ENCODE measurements at regions not wholly inside any gene's neighbourhood (a gene's known extent, or its start where the extent isn't known, plus 50 kb on each side); places are given as distances from the start of the nearest gene placed in this dataset.

DNA sequence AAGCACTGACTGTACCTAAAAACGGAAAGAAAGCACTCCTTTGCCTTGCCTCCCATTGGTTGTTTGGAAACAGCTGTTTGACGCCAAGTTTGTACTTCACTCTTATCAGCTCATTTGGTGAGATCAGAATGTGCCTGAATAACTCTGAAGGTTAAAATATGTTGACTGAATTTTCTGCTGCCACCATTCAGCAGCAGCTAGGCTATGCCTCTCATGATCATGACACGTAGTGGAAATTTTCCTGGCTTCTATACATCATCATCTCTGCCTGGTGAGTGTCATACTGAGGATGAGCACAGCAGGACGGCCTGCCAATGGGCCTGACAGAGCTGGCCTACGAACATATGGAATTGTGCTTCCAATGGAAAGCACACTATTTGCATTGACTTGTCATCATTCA is 704.9 kb upstream of the CITED2 start:
- Histone ChIP-seq H3K4me3 (ENCODE audit: low read length) (no peak overlapping the region), H3K27me3 (ENCODE audit: control insufficient read depth, insufficient read depth, low read length) (no peaks in the 10 kb centered on the region), H3K4me2 (ENCODE audit: low read length) (no peak overlapping the region), H3K9me3 (replicated peaks; ENCODE audit: low read length) (no peaks in the 10 kb centered on the region), H3K9ac (ENCODE audit: low read depth, low read length) (peak overlapping the region; percentile 33), H3K4me1 (ENCODE audit: control insufficient read depth, insufficient read depth, low read length) (peaks cover 34% of the 10 kb centered on the region), H3K36me3 (ENCODE audit: insufficient read depth, low read length) (no peaks in the 10 kb centered on the region)

DNA sequence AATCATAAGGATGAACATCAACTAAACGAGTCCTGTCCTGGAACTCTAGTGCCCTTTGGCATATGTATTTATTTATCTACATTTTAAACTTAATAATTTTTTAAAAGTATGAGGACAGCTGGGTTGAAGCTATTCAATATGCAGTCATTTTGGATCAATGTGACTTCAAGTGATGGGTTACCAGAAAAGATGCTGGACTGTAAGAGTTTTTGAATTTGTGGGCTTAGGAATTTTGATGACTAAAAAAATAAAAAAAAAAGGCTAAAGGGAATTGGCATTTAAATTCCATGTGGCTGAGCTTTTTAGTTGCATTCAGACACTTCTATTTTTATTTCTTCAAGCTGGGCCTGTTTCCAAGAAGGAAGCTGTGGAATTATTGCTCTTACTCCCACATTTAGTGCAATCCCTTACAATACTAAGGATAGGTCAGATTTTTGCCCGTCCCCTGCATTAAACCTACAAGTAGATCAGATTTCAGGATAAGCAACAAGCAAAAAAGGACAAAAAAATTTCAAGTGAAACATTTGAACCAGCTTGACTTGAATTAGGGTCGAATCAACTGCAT is 704.2 kb upstream of the CITED2 start:
- peak overlapping the region; percentile 35 for H3K9ac ChIP-seq (ENCODE audit: low read depth, low read length)
- H3K4me3 ChIP-seq (ENCODE audit: low read length) = no peak overlapping the region
- peak overlapping the region; percentile 1 for H3K4me2 ChIP-seq (ENCODE audit: low read length)
- no peaks in the 10 kb centered on the region for H3K9me3 ChIP-seq (replicated peaks; ENCODE audit: low read length)
- no peaks in the 10 kb centered on the region for H3K27me3 ChIP-seq (ENCODE audit: control insufficient read depth, insufficient read depth, low read length)
- no peaks in the 10 kb centered on the region for H3K36me3 ChIP-seq (ENCODE audit: insufficient read depth, low read length)
- peaks cover 36% of the 10 kb centered on the region for H3K4me1 ChIP-seq (ENCODE audit: control insufficient read depth, insufficient read depth, low read length)

GRCh38 chr6:140077827-140078560 is 703.5 kb upstream of the CITED2 start:
- H3K27me3 ChIP-seq (ENCODE audit: control insufficient read depth, insufficient read depth, low read length) = no peaks in the 10 kb centered on the region
- H3K4me2 ChIP-seq (ENCODE audit: low read length) = no peak overlapping the region
- no peaks in the 10 kb centered on the region for H3K36me3 ChIP-seq (ENCODE audit: insufficient read depth, low read length)
- peaks cover 37% of the 10 kb centered on the region for H3K4me1 ChIP-seq (ENCODE audit: control insufficient read depth, insufficient read depth, low read length)
- no peak overlapping the region for H3K4me3 ChIP-seq (ENCODE audit: low read length)
- no peaks in the 10 kb centered on the region for H3K9me3 ChIP-seq (replicated peaks; ENCODE audit: low read length)
- H3K9ac ChIP-seq (ENCODE audit: low read depth, low read length) = peak overlapping the region; percentile 35

DNA sequence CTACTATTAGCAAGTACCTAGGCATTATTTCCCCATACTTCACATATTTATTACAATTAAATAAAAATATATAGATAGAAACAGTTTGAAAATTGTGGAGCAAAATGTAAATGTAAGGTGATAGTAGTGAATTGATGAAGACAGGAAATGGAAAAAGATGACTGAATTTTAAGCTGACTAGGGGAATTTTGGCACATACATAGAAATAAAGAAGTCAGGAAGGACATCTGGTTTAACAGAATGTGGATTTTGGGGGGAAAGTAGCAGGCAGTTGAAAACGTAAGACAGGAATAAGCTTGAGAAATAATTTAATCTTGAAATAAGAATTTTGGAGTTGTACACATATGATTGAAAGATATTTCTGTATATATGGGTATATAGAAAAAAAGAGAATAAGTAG is 701.7 kb upstream of the CITED2 start:
- H3K36me3 ChIP-seq (ENCODE audit: insufficient read depth, low read length) = no peaks in the 10 kb centered on the region
- no peak overlapping the region for H3K4me2 ChIP-seq (ENCODE audit: low read length)
- H3K9me3 ChIP-seq (replicated peaks; ENCODE audit: low read length) = no peaks in the 10 kb centered on the region
- H3K4me1 ChIP-seq (ENCODE audit: control insufficient read depth, insufficient read depth, low read length) = peaks cover 49% of the 10 kb centered on the region
- H3K9ac ChIP-seq (ENCODE audit: low read depth, low read length) = no peak overlapping the region
- H3K4me3 ChIP-seq (ENCODE audit: low read length) = no peak overlapping the region
- H3K27me3 ChIP-seq (ENCODE audit: control insufficient read depth, insufficient read depth, low read length) = no peaks in the 10 kb centered on the region

- H3K4me3 ChIP-seq (ENCODE audit: low read length) = no peak overlapping the region
- no peaks in the 10 kb centered on the region for H3K27me3 ChIP-seq (ENCODE audit: control insufficient read depth, insufficient read depth, low read length)
- peak overlapping the region; percentile 80 for H3K9ac ChIP-seq (ENCODE audit: low read depth, low read length)
- no peak overlapping the region for H3K4me2 ChIP-seq (ENCODE audit: low read length)
- H3K4me1 ChIP-seq (ENCODE audit: control insufficient read depth, insufficient read depth, low read length) = peaks cover 48% of the 10 kb centered on the region
- no peaks in the 10 kb centered on the region for H3K9me3 ChIP-seq (replicated peaks; ENCODE audit: low read length)
- H3K36me3 ChIP-seq (ENCODE audit: insufficient read depth, low read length) = no peaks in the 10 kb centered on the region
Measured at GRCh38 chr6:140073456-140073855, 699.0 kb upstream of the CITED2 start.

DNA sequence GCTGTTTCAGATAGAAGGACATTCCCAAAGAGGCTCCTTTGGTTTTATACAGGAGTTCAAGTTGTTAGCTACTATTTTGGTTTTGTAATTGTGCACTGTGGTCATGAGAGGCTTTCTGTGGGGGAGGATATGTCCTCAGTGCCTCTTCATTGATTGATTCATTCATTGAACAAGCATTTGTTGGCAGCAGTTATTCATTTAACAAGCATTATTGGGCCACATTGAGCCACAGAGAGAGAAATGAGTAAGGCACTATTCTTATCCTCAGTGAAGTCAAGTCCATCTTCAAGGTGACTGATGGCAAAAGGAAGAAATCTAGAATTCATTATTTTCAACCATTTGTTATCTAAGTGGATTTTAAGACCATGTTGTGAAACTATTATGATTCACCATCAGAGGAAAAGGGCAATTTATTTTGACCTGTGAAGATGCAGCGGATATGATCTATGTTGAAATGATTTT is 697.2 kb upstream of the CITED2 start:
- H3K4me2 ChIP-seq (ENCODE audit: low read length) = peak overlapping the region; percentile 24
- H3K4me1 ChIP-seq (ENCODE audit: control insufficient read depth, insufficient read depth, low read length) = peaks cover 39% of the 10 kb centered on the region
- H3K4me3 ChIP-seq (ENCODE audit: low read length) = no peak overlapping the region

GRCh38 chr6:140070846-140071473 is 696.5 kb upstream of the CITED2 start:
- peak overlapping the region; percentile 24 for H3K4me2 ChIP-seq (ENCODE audit: low read length)
- H3K36me3 ChIP-seq (ENCODE audit: insufficient read depth, low read length) = no peaks in the 10 kb centered on the region

More for the DNA sequence above, 697.2 kb upstream of the CITED2 start:
- no peaks in the 10 kb centered on the region for H3K27me3 ChIP-seq (ENCODE audit: control insufficient read depth, insufficient read depth, low read length)
- H3K9ac ChIP-seq (ENCODE audit: low read depth, low read length) = peak overlapping the region; percentile 80
- H3K9me3 ChIP-seq (replicated peaks; ENCODE audit: low read length) = no peaks in the 10 kb centered on the region
- H3K36me3 ChIP-seq (ENCODE audit: insufficient read depth, low read length) = no peaks in the 10 kb centered on the region

GRCh38 chr6:140069576-140069975 is 695.1 kb upstream of the CITED2 start:
- Histone ChIP-seq H3K9me3 (replicated peaks; ENCODE audit: low read length) (no peaks in the 10 kb centered on the region), H3K4me1 (ENCODE audit: control insufficient read depth, insufficient read depth, low read length) (peaks cover 39% of the 10 kb centered on the region), H3K27me3 (ENCODE audit: control insufficient read depth, insufficient read depth, low read length) (no peaks in the 10 kb centered on the region), H3K36me3 (ENCODE audit: insufficient read depth, low read length) (no peaks in the 10 kb centered on the region), H3K9ac (ENCODE audit: low read depth, low read length) (peak overlapping the region; percentile 9), H3K4me3 (ENCODE audit: low read length) (no peak overlapping the region), H3K4me2 (ENCODE audit: low read length) (no peak overlapping the region)

More at GRCh38 chr6:140070846-140071473, 696.5 kb upstream of the CITED2 start:
- H3K4me1 ChIP-seq (ENCODE audit: control insufficient read depth, insufficient read depth, low read length) = peaks cover 39% of the 10 kb centered on the region
- H3K9me3 ChIP-seq (replicated peaks; ENCODE audit: low read length) = no peaks in the 10 kb centered on the region
- H3K4me3 ChIP-seq (ENCODE audit: low read length) = no peak overlapping the region
- H3K27me3 ChIP-seq (ENCODE audit: control insufficient read depth, insufficient read depth, low read length) = no peaks in the 10 kb centered on the region
- H3K9ac ChIP-seq (ENCODE audit: low read depth, low read length) = peak overlapping the region; percentile 61

- no peaks in the 10 kb centered on the region for H3K27me3 ChIP-seq (ENCODE audit: control insufficient read depth, insufficient read depth, low read length)
- H3K9ac ChIP-seq (ENCODE audit: low read depth, low read length) = no peak overlapping the region
- H3K4me3 ChIP-seq (ENCODE audit: low read length) = no peak overlapping the region
- no peak overlapping the region for H3K4me2 ChIP-seq (ENCODE audit: low read length)
- H3K9me3 ChIP-seq (replicated peaks; ENCODE audit: low read length) = no peaks in the 10 kb centered on the region
- H3K4me1 ChIP-seq (ENCODE audit: control insufficient read depth, insufficient read depth, low read length) = peaks cover 39% of the 10 kb centered on the region
- no peaks in the 10 kb centered on the region for H3K36me3 ChIP-seq (ENCODE audit: insufficient read depth, low read length)
Measured at GRCh38 chr6:140068801-140069200, 694.4 kb upstream of the CITED2 start.

DNA sequence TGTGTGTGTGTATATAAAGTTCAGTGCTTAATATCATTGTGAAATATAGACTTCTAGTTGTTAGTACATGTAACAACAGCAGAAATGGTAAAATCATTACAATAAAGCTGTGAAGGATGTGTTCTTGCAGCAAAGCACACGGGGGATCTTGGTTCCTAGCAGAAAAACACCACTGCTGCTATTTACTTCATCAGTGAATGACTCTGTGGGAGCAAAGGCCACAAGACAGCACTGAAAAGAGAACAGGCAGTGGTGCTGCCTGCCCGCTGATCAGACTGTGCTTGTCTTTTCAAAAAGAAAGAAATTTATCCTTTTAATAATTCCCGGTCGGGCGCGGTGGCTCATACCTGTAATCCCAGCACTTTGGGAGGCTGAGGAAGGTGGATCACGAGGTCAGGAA is 689.9 kb upstream of the CITED2 start:
- no peaks in the 10 kb centered on the region for H3K36me3 ChIP-seq (ENCODE audit: insufficient read depth, low read length)
- peaks cover 40% of the 10 kb centered on the region for H3K4me1 ChIP-seq (ENCODE audit: control insufficient read depth, insufficient read depth, low read length)
- H3K9ac ChIP-seq (ENCODE audit: low read depth, low read length) = no peak overlapping the region
- no peak overlapping the region for H3K4me2 ChIP-seq (ENCODE audit: low read length)
- H3K9me3 ChIP-seq (replicated peaks; ENCODE audit: low read length) = no peaks in the 10 kb centered on the region
- no peaks in the 10 kb centered on the region for H3K27me3 ChIP-seq (ENCODE audit: control insufficient read depth, insufficient read depth, low read length)
- no peak overlapping the region for H3K4me3 ChIP-seq (ENCODE audit: low read length)

- Histone ChIP-seq H3K4me1 (ENCODE audit: control insufficient read depth, insufficient read depth, low read length) (peaks cover 40% of the 10 kb centered on the region), H3K9me3 (replicated peaks; ENCODE audit: low read length) (no peaks in the 10 kb centered on the region), H3K4me3 (ENCODE audit: low read length) (no peak overlapping the region), H3K27me3 (ENCODE audit: control insufficient read depth, insufficient read depth, low read length) (no peaks in the 10 kb centered on the region), H3K9ac (ENCODE audit: low read depth, low read length) (peak overlapping the region; percentile 81), H3K4me2 (ENCODE audit: low read length) (peak overlapping the region; percentile 54), H3K36me3 (ENCODE audit: insufficient read depth, low read length) (no peaks in the 10 kb centered on the region)
Measured at GRCh38 chr6:140063021-140063399, 688.6 kb upstream of the CITED2 start.

Data from skeletal muscle satellite cell (primary cell).